ENCODE measurements at regions not wholly inside any gene's neighbourhood (a gene's known extent, or its start where the extent isn't known, plus 50 kb on each side); places are given as distances from the start of the nearest gene placed in this dataset.

DNA sequence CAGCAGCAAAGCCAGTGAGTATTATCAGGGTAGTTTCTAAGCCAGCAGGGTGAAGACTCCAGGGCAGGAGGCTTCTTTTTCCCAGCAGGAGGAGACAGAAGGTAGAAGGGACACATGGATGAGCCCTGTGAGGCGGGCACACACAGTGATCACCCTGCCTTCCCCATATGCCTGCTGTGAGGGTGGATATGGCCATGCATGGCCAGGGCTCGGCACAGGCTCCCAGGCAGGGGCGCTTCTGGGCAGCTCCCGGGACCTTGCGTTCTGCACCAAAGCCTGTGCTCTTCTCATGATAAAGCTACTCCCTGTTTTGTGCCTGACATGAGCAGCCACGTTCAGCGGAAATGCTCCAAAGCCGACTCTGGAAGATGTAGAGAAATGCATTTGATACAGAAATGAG, 807.2 kb downstream of the TYW1 start:
- no peak for DNase-seq
- H3K4me1 Mint-ChIP-seq (ENCODE audit: low read depth, unreplicated experiment): no peaks in the 10 kb centered on the region
- no peak overlapping the region for H3K27ac Mint-ChIP-seq (ENCODE audit: unreplicated experiment)
- TF ChIP-seq, protein P1, sequence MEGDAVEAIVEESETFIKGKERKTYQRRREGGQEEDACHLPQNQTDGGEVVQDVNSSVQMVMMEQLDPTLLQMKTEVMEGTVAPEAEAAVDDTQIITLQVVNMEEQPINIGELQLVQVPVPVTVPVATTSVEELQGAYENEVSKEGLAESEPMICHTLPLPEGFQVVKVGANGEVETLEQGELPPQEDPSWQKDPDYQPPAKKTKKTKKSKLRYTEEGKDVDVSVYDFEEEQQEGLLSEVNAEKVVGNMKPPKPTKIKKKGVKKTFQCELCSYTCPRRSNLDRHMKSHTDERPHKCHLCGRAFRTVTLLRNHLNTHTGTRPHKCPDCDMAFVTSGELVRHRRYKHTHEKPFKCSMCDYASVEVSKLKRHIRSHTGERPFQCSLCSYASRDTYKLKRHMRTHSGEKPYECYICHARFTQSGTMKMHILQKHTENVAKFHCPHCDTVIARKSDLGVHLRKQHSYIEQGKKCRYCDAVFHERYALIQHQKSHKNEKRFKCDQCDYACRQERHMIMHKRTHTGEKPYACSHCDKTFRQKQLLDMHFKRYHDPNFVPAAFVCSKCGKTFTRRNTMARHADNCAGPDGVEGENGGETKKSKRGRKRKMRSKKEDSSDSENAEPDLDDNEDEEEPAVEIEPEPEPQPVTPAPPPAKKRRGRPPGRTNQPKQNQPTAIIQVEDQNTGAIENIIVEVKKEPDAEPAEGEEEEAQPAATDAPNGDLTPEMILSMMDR (IDR thresholded peaks at IDR 0.05; ENCODE audit: partially characterized antibody, unreplicated experiment): no peak
- H3K4me3 Mint-ChIP-seq (ENCODE audit: unreplicated experiment): no peak overlapping the region
- peaks cover 2% of the 10 kb centered on the region for H3K27me3 Mint-ChIP-seq (ENCODE audit: unreplicated experiment)
- H3K36me3 Mint-ChIP-seq (ENCODE audit: unreplicated experiment): peaks cover 2% of the 10 kb centered on the region
- peaks cover 6% of the 10 kb centered on the region for H3K9me3 Mint-ChIP-seq (ENCODE audit: unreplicated experiment)

DNA sequence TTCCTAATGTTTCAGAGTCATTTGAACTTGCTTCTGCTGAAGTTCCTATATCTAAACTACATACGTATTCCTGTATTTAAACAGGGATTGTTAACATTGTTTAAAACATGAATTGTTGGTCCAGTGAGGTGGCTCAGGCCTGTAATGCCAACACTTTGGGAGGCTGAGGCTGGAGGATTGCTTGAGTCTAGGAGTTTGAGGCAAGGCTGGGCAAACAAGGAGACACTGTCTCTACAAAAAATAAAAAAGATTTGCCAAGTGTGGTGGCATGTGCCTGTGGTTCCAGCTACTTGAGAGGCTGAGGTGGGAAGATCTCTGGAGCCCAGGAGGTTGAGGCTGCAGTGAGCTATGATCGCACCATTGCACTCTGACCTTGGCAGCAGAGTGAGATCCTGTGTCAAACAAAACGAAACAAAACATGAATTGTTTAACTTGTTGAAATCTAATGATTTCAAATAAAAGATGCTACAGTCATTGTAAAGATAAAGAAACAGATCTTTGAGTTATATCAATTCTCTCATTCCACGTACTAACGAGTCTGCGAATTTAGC, 809.4 kb downstream of the TYW1 start:
- Mint-ChIP-seq H3K36me3 (ENCODE audit: unreplicated experiment) (no peaks in the 10 kb centered on the region), H3K4me3 (ENCODE audit: unreplicated experiment) (no peak overlapping the region), H3K27me3 (ENCODE audit: unreplicated experiment) (peaks cover 4% of the 10 kb centered on the region), H3K4me1 (ENCODE audit: low read depth, unreplicated experiment) (no peaks in the 10 kb centered on the region), H3K9me3 (ENCODE audit: unreplicated experiment) (peaks cover 6% of the 10 kb centered on the region), H3K27ac (ENCODE audit: unreplicated experiment) (no peak overlapping the region)
- no peak for DNase-seq
- TF ChIP-seq, protein P1 (IDR thresholded peaks at IDR 0.05; ENCODE audit: partially characterized antibody, unreplicated experiment): no peak

DNA sequence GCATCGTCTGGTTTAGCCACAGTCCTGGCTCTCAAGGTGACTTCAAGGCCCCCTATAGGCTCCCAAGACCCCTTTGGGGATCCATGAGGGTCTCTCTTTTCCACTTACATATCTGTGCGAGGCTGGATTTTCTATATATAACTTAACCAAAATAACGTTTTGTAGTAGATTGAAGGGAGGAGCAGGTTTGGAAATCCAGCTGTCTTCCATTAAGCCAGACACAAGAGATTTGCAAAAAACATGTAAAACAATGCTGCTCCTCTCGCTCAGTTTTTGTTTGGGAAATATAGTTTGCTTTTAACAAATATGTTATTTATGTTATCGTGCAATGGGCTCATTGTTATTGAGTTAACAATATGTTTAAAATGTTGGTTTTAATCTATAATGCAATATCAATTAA, 811.2 kb downstream of the TYW1 start:
- H3K4me1 Mint-ChIP-seq (ENCODE audit: low read depth, unreplicated experiment): no peaks in the 10 kb centered on the region
- H3K4me3 Mint-ChIP-seq (ENCODE audit: unreplicated experiment): no peak overlapping the region
- H3K36me3 Mint-ChIP-seq (ENCODE audit: unreplicated experiment): no peaks in the 10 kb centered on the region
- peaks cover 3% of the 10 kb centered on the region for H3K9me3 Mint-ChIP-seq (ENCODE audit: unreplicated experiment)
- no peak overlapping the region for H3K27ac Mint-ChIP-seq (ENCODE audit: unreplicated experiment)
- TF ChIP-seq, protein P1 (IDR thresholded peaks at IDR 0.05; ENCODE audit: partially characterized antibody, unreplicated experiment): no peak
- H3K27me3 Mint-ChIP-seq (ENCODE audit: unreplicated experiment): peaks cover 4% of the 10 kb centered on the region
- DNase-seq: no peak

DNA sequence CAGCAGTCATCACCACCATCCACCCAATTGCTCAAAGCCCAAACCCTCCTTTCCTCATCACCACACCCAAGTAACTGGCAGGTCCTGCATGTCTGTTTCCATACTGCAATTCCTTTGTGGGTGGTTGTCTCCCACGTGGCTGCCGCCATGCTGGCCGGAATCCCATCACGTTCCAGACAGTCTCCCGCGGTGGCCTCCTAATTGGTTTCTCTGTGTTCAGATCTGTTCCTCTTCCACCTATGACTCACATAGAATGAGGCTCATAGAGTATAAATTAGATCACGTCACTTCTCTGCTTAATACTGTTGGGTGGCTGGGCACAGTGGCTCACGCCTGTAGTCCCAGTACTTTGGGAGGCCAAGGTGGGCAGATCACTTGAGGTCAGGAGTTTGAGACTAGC, 813.0 kb downstream of the TYW1 start:
- TF ChIP-seq, protein P1 (IDR thresholded peaks at IDR 0.05; ENCODE audit: partially characterized antibody, unreplicated experiment): no peak
- peaks cover 3% of the 10 kb centered on the region for H3K9me3 Mint-ChIP-seq (ENCODE audit: unreplicated experiment)
- no peak overlapping the region for H3K27ac Mint-ChIP-seq (ENCODE audit: unreplicated experiment)
- no peaks in the 10 kb centered on the region for H3K36me3 Mint-ChIP-seq (ENCODE audit: unreplicated experiment)
- peaks cover 3% of the 10 kb centered on the region for H3K27me3 Mint-ChIP-seq (ENCODE audit: unreplicated experiment)
- H3K4me1 Mint-ChIP-seq (ENCODE audit: low read depth, unreplicated experiment): no peaks in the 10 kb centered on the region
- H3K4me3 Mint-ChIP-seq (ENCODE audit: unreplicated experiment): no peak overlapping the region
- no peak for DNase-seq

DNA sequence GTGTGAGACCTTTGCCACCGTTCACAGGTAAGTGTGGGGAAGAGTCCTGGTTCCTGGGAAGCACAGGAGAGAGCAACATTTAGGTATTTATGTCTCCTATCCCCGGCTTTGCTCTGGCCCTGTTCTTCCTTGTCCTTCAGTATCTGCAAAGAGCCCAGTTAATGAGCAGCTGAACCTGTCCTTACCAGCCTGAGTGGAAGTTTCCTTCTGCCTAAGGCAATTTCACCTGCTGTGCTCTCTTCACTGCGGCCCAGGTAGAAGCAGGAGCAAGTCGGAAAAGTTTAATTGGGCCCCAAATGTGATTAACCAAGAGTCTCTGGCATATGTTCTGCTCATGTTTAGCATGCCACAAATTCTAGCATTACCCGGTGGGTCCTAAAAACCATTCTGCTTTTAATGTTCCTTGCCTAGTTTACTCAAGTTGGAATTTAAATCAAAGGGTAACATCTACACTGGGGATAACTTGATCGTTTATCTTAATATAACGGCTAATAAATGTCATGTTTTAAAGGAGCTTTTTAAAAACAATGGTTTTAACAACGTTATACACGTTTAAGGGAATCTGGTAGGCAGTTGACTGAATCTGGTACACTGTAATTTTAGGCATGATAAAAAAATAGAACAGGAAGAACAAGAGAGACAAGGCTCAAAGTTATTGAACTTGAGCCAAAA, 817.1 kb downstream of the TYW1 start:
- TF ChIP-seq, protein P1 (IDR thresholded peaks at IDR 0.05; ENCODE audit: partially characterized antibody, unreplicated experiment): no peak
- no peak for DNase-seq
- H3K4me3 Mint-ChIP-seq (ENCODE audit: unreplicated experiment): no peak overlapping the region
- peaks cover 2% of the 10 kb centered on the region for H3K9me3 Mint-ChIP-seq (ENCODE audit: unreplicated experiment)
- H3K4me1 Mint-ChIP-seq (ENCODE audit: low read depth, unreplicated experiment): no peaks in the 10 kb centered on the region
- H3K27me3 Mint-ChIP-seq (ENCODE audit: unreplicated experiment): peaks cover 3% of the 10 kb centered on the region
- H3K36me3 Mint-ChIP-seq (ENCODE audit: unreplicated experiment): peaks cover 5% of the 10 kb centered on the region
- no peak overlapping the region for H3K27ac Mint-ChIP-seq (ENCODE audit: unreplicated experiment)
